A673 (cell line): ENCODE measurements at regions not wholly inside any gene's neighbourhood (a gene's known extent, or its start where the extent isn't known, plus 50 kb on each side); places are given as distances from the start of the nearest gene placed in this dataset.

Experiments
- BruUV-seq: library from RNA; stranded (reverse); fragments of 400-500 nt; replicated peaks from 2 replicates; lab custom pipeline; 2021; lab: Mats Ljungman, UMichigan
- CTCF ChIA-PET: fragments of 300-600 bp; sonication (Branson Sonifier 250); formaldehyde crosslinking; loops from one replicate; lab custom pipeline; 2022; ENCODE audit warnings: antibody characterized with exemption; lab: Charles Lee
- POLR2A ChIA-PET: fragments of 300-600 bp; sonication (Branson Sonifier 250); formaldehyde crosslinking; loops from one replicate; lab custom pipeline; 2022; ENCODE audit warnings: antibody characterized with exemption; ENCODE audit not compliant: low non-redundant PET; lab: Charles Lee
- DNase-seq: peaks from one replicate; pipeline ENCODE4 v3.0.0-alpha.2; 2015; ENCODE audit warnings: low spot score
- H3K27ac ChIP-seq: fragments of 200-600 bp; sonication (generic); 2 replicates; pipeline ENCODE4 v1.5.1; 2016; ENCODE audit warnings: mixed run types, low read depth, mild to moderate bottlenecking, mixed read lengths, antibody characterized with exemption, low read length; ENCODE audit not compliant: poor library complexity, severe bottlenecking
- H3K27me3 ChIP-seq: fragments of 200-600 bp; sonication (generic); replicated peaks from 2 replicates; pipeline ENCODE4 v1.6.1; 2017; ENCODE audit warnings: mixed run types, low read depth, mild to moderate bottlenecking, mixed read lengths, antibody characterized with exemption, low read length; ENCODE audit not compliant: insufficient read depth, poor library complexity
- H3K36me3 ChIP-seq: fragments of 200-600 bp; sonication (generic); 2 replicates; pipeline ENCODE4 v1.6.1; 2016; ENCODE audit warnings: mixed run types, mild to moderate bottlenecking, mixed read lengths, antibody characterized with exemption, low read length; ENCODE audit not compliant: insufficient read depth, poor library complexity, severe bottlenecking
- H3K4me1 ChIP-seq: fragments of 200-600 bp; sonication (generic); 2 replicates; pipeline ENCODE4 v1.6.1; 2017; ENCODE audit warnings: mixed run types, mild to moderate bottlenecking, mixed read lengths, antibody characterized with exemption, low read length; ENCODE audit not compliant: insufficient read depth, poor library complexity, severe bottlenecking
- H3K4me3 ChIP-seq: fragments of 200-600 bp; sonication (generic); 2 replicates; pipeline ENCODE4 v1.5.1; 2016; ENCODE audit warnings: low read depth, mixed run types, mild to moderate bottlenecking, mixed read lengths, low read length; ENCODE audit not compliant: poor library complexity, severe bottlenecking
- H3K9me3 ChIP-seq: fragments of 200-600 bp; sonication (generic); 2 replicates; pipeline ENCODE4 v1.6.1; 2016; ENCODE audit warnings: mixed run types, low read depth, mild to moderate bottlenecking, mixed read lengths, antibody characterized with exemption, low read length; ENCODE audit not compliant: poor library complexity, severe bottlenecking
- CTCF ChIP-seq: fragments of 300-800, 200-600 bp; sonication (generic); conservative IDR thresholded peaks from 2 replicates; pipeline ENCODE4 v1.5.1; 2017; ENCODE audit warnings: low read depth, mild to moderate bottlenecking, antibody characterized with exemption, low read length, moderate library complexity, mixed read lengths
- EZH2 ChIP-seq: fragments of 200-600 bp; sonication (generic); IDR thresholded peaks from 2 replicates; pipeline ENCODE4 v1.6.1; 2017; ENCODE audit warnings: borderline replicate concordance, low read depth, mild to moderate bottlenecking, mixed read lengths, antibody characterized with exemption, low read length; ENCODE audit not compliant: poor library complexity, severe bottlenecking
- intact Hi-C: fragments of 100-400 bp; cut with micrococcal nuclease; formaldehyde crosslinking; loops from one replicate; pipeline ENCODE4 v1.10.0; 2022; ENCODE audit not compliant: unreplicated experiment

- Histone ChIP-seq H3K36me3 (no peaks in the 10 kb centered on the region), H3K27me3 (no peaks in the 10 kb centered on the region), H3K9me3 (no peaks in the 10 kb centered on the region), H3K4me3 (no peak overlapping the region), H3K27ac (no peak overlapping the region), H3K4me1 (no peaks in the 10 kb centered on the region)
- intact Hi-C loops: no loop called here
- BruUV-seq: no TSS peak
- CTCF ChIA-PET: no interaction called here
- TF ChIP-seq CTCF: no peak
- DNase-seq: no peak
- POLR2A ChIA-PET: no interaction called here
Measured at GRCh38 chr14:97709552-97709951, 912.4 kb downstream of the VRK1 start.

GRCh38 chr14:97710726-97711125 lies 913.5 kb downstream of the VRK1 start:
- no TSS peak for BruUV-seq
- DNase-seq: no peak
- Histone ChIP-seq H3K27ac (no peak overlapping the region), H3K4me1 (no peaks in the 10 kb centered on the region), H3K36me3 (no peaks in the 10 kb centered on the region), H3K27me3 (no peaks in the 10 kb centered on the region), H3K9me3 (no peaks in the 10 kb centered on the region), H3K4me3 (no peak overlapping the region)
- CTCF ChIA-PET: no interaction called here
- intact Hi-C loops: no loop called here
- POLR2A ChIA-PET: no interaction called here
- TF ChIP-seq CTCF (no peak), EZH2 (no peak)

- no peak for DNase-seq
- POLR2A ChIA-PET: no interaction called here
- CTCF ChIA-PET: no interaction called here
- H3K4me3 ChIP-seq: no peak overlapping the region
- BruUV-seq: no TSS peak
- TF ChIP-seq CTCF: no peak
- no peak for TF ChIP-seq EZH2
- no peaks in the 10 kb centered on the region for H3K27me3 ChIP-seq
- intact Hi-C loops: no loop called here
- H3K9me3 ChIP-seq: no peaks in the 10 kb centered on the region
- H3K4me1 ChIP-seq: no peaks in the 10 kb centered on the region
- no peak overlapping the region for H3K27ac ChIP-seq
- no peaks in the 10 kb centered on the region for H3K36me3 ChIP-seq
Measured at GRCh38 chr14:97712471-97712870, 915.3 kb downstream of the VRK1 start.
